M059J (cell line): ENCODE measurements at regions not wholly inside any gene's neighbourhood (a gene's known extent, or its start where the extent isn't known, plus 50 kb on each side); places are given as distances from the start of the nearest gene placed in this dataset.

Source experiments
- DNase-seq: peaks from one replicate; pipeline ENCODE4 v3.0.0-alpha.2; 2012; ENCODE audit warnings: low read depth

- peak; percentile 71 for DNase-seq
These were observed 84.7 kb upstream of the AKIP1 start for GRCh38 chr11:8826139-8826786.

GRCh38 chr11:8826901-8827560, 84.0 kb upstream of the AKIP1 start:
- DNase-seq, result no peak

GRCh38 chr11:8828046-8828445, 82.9 kb upstream of the AKIP1 start:
- no peak for DNase-seq

GRCh38 chr11:8828580-8829361, 82.2 kb upstream of the AKIP1 start:
- DNase-seq, result peak; percentile 31

- no peak for DNase-seq
These were observed 81.4 kb upstream of the AKIP1 start for GRCh38 chr11:8829556-8829955.

DNA sequence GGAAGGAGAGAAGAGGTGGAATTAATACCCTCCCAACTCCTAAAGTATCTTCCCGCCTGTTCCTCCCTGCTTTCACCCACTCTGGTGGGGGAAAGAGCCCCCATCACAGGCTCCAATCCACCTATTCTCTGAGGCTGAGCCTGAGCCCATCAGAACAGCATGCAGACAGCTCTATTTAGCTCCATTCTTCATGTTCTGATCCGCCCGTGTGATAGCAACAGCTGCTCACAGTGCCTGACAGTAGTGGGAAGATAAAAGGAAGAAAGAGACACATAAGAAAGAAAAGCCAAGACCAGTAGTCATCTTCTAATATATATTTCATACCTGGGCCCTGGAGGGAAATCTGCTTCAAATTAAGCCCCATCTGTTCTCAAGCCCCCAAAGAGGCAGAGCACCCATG, 80.3 kb upstream of the AKIP1 start:
- DNase-seq, result no peak

- DNase-seq, result no peak
These were observed 79.1 kb upstream of the AKIP1 start for GRCh38 chr11:8831861-8832260.

DNA sequence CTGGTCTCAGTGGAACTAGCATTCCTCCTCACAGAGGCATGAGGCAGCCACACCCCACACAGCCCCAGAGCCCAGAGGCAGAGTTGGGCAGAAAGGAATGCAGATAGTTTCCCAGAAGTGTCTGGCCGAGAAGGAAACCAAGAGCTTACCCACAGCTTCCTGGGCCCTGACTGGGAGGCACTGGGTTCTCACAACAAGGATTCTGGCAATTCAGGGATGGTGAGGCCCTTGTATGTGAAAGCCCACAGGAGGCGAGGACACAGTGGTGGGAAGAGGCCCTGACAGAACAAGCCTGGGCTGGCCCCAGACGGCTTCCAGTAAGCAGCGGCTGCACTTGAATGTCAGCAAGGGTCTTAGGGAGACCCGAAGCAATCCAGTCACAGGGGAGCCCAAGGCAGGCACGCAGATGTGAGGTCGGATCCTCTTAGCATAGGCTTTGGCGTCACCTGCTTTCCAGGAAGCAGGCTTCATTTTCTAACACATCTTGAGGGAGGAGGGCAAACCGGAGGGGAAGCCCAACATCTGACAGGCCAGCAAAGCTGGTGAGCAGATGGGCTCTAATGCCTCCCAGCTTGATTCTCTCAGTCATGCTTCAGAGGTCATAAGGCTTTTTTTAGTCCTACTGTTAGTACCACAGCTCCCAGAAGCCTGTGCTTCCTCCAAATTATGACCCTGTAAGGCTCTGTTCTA, 78.3 kb upstream of the AKIP1 start:
- peak; percentile 93 for DNase-seq

DNA sequence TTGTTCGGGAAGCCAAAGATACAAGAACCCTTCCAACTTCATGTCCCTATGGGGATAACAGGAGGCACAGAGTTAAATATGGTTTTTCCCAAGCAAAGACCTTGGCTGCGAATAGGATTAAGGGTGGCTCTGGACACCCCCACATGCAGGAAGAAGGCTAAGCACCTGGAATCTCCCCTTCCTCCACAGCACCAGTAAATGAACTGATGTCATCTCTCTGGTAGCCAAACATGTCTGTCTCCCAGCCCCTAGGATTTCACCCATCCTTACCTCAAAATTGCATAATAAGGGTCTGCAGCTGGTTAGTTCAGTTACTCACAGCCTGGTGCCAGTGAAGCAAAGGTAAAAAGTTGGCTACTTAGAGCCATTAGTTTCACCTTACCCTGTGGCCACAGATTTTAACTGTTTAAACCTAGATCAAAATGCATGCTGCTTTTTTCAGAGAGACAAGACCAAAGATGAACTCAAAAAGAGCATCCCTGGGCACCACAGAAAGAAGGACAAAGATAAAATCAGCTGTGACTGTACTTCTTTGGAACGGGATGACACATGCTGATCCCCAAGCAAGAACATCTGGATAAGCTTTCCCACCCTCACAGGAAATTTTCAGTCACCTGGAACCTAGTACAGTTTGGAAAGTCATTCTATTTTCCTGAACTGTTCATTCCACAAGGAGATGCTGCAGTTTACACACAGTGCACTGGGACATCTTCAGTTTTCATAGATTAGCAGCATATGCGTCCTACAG, 77.2 kb upstream of the AKIP1 start:
- peak; percentile 68 for DNase-seq

DNA sequence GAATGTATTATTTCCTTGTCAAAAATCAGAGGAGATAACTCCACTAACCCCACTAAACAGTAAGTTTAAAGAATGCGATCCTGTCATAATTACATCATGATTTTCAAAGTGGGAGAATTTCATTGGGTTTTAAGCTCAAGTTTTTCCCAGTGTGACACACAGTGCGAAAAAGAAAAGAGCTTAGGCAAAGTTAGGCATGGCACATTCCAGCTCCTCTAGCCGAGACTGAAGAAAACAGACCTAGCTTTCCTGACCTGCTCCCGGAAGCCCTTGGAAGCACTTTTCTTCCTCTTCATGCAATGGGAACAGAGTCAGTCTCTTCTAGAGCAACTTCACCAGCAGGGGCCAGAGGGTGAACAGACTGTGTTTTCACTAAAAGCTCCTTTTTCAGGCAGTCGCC, 76.6 kb upstream of the AKIP1 start:
- DNase-seq, result no peak

GRCh38 chr11:8838248-8838647, 72.7 kb upstream of the AKIP1 start:
- peak; percentile 93 for DNase-seq

- DNase-seq, result no peak
These were observed 71.6 kb upstream of the AKIP1 start for GRCh38 chr11:8839306-8839956.

DNA sequence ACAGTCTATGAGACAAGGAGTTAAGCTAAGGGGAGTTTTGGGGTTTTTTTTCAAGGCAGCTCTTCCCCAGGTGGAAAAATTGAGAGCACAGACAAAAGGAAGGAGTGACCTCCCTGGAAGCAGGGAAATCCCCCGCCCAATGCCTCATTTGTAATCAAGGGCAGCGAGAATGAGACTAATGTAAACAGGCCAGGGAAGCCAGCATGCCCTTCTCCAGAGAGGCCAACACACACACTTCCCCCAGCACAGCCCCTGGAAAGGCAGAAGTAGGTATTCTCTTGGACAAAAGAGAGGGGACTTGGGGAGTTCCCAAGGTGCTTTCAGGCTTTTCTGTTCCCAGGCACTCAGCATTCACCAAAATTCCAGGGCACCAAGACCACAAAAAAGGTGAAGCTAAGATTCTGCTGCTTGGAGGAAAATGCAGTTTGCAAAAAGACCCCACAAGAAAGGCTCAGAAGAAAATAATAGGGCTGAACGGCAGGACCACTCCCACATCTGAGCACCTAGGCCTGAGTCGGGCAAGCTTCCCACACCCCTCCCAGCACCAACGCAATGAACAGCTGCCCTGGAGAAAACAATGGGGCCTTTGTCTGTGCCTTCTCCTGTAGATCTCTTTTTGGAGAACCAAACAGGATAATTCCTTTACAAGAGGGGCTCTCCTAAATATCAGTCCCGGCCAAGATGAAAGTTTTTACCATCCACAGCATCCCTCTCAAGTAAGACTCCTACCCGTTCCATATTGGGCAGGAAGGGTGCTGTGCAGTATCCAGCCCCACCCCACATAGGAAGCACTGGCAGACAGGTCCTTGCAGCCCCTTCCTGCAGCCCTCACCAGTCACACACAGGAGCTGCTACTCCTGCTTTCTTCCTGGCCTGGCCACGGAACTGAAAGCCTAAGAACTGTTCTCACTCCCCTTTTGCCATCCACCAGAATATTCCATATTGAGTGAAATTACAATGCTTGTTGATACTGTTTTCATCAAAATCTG, 70.7 kb upstream of the AKIP1 start:
- peak; percentile 76 for DNase-seq

- DNase-seq, result peak; percentile 68
These were observed 69.1 kb upstream of the AKIP1 start for GRCh38 chr11:8841899-8842298.

- DNase-seq, result no peak
These were observed 52.2 kb upstream of the AKIP1 start for GRCh38 chr11:8858808-8859207.
